WTC11 (cell line): ENCODE measurements at regions not wholly inside any gene's neighbourhood (a gene's known extent, or its start where the extent isn't known, plus 50 kb on each side); places are given as distances from the start of the nearest gene placed in this dataset.

Experiments used
- ATAC-seq: fragments of 200-7000 bp; cut with Tn5 transposase; 2 replicates; pipeline ENCODE4 v1.10.0; 2021; ENCODE audit warnings: mild to moderate bottlenecking, moderate library complexity
- CTCF ChIA-PET: fragments of 300-600 bp; sonication (Branson Sonifier 250); formaldehyde crosslinking; loops from one replicate; lab custom pipeline; 2021; ENCODE audit warnings: antibody characterized with exemption; lab: Charles Lee
- POLR2A ChIA-PET: fragments of 350-600 bp; sonication (Branson Sonifier 250); formaldehyde crosslinking; loops from one replicate; lab custom pipeline; 2021; ENCODE audit warnings: antibody characterized with exemption; lab: Charles Lee
- DNase-seq: peaks from one replicate; pipeline ENCODE4 v3.0.0; 2021; ENCODE audit warnings: low spot score
- H3K27ac Mint-ChIP-seq: 2 replicates; pipeline ENCODE4 v1.8.0; 2021; ENCODE audit warnings: mixed read lengths
- H3K27me3 Mint-ChIP-seq: 2 replicates; pipeline ENCODE4 v1.8.0; 2021; ENCODE audit warnings: low read depth, mild to moderate bottlenecking, moderate library complexity, mixed read lengths
- H3K36me3 Mint-ChIP-seq: 2 replicates; pipeline ENCODE4 v1.8.0; 2021; ENCODE audit warnings: mixed read lengths
- H3K4me1 Mint-ChIP-seq: 2 replicates; pipeline ENCODE4 v1.8.0; 2022; ENCODE audit warnings: mixed read lengths
- H3K4me3 Mint-ChIP-seq: 2 replicates; pipeline ENCODE4 v1.8.0; 2021; ENCODE audit warnings: mild to moderate bottlenecking, moderate library complexity, mixed read lengths
- H3K9me3 Mint-ChIP-seq: 2 replicates; pipeline ENCODE4 v1.8.0; 2021; ENCODE audit warnings: mixed read lengths
- CBFB ChIP-seq: sonication (generic); formaldehyde crosslinking; IDR thresholded peaks from 2 replicates; pipeline ENCODE4 v1.8.1; 2022; ENCODE audit warnings: mild to moderate bottlenecking, low read depth, missing genetic modification reagents
- EMX1 ChIP-seq: fragments of 250-450 bp; sonication (Bioruptor Pico); IDR thresholded peaks from 2 replicates; pipeline ENCODE4 v1.8.0; 2021; ENCODE audit warnings: mild to moderate bottlenecking
- ESRRA ChIP-seq: sonication (generic); formaldehyde crosslinking; IDR thresholded peaks from 2 replicates; pipeline ENCODE4 v1.8.1; 2022; ENCODE audit warnings: mild to moderate bottlenecking, missing genetic modification reagents, borderline replicate concordance
- FOXK1 ChIP-seq: sonication (generic); formaldehyde crosslinking; IDR thresholded peaks from 2 replicates; pipeline ENCODE4 v1.8.0; 2022; ENCODE audit warnings: mild to moderate bottlenecking, moderate library complexity, missing genetic modification reagents
- IRF2 ChIP-seq: sonication (generic); formaldehyde crosslinking; IDR thresholded peaks from 2 replicates; pipeline ENCODE4 v1.8.0; 2022; ENCODE audit warnings: low read depth, missing genetic modification reagents, borderline replicate concordance
- JAZF1 ChIP-seq: fragments of 250-450 bp; sonication (Bioruptor Pico); IDR thresholded peaks from 2 replicates; pipeline ENCODE4 v1.9.0; 2021; ENCODE audit warnings: moderate library complexity, mild to moderate bottlenecking, inconsistent platforms
- MYBL2 ChIP-seq: sonication (generic); formaldehyde crosslinking; IDR thresholded peaks from 2 replicates; pipeline ENCODE4 v1.8.1; 2023; ENCODE audit warnings: mild to moderate bottlenecking, moderate library complexity, missing genetic modification reagents
- RORB ChIP-seq: fragments of 250-450 bp; sonication (Bioruptor Pico); IDR thresholded peaks from 2 replicates; pipeline ENCODE4 v1.9.0; 2021; ENCODE audit warnings: mild to moderate bottlenecking
- SMAD3 ChIP-seq: sonication (generic); formaldehyde crosslinking; IDR thresholded peaks from 2 replicates; pipeline ENCODE4 v1.8.0; 2022; ENCODE audit warnings: missing genetic modification reagents, mild to moderate bottlenecking, borderline replicate concordance
- SMAD4 ChIP-seq: sonication (generic); formaldehyde crosslinking; IDR thresholded peaks from 2 replicates; pipeline ENCODE4 v1.8.0; 2022; ENCODE audit warnings: mild to moderate bottlenecking, missing genetic modification reagents
- TCF7 ChIP-seq: sonication (generic); formaldehyde crosslinking; IDR thresholded peaks from 2 replicates; pipeline ENCODE4 v1.8.0; 2022; ENCODE audit warnings: mild to moderate bottlenecking, low read depth, missing genetic modification reagents, moderate library complexity
- TF ChIP-seq, protein P1 (sequence below): sonication (generic); formaldehyde crosslinking; IDR thresholded peaks from 2 replicates; pipeline ENCODE4 v1.8.1; 2023; ENCODE audit warnings: mild to moderate bottlenecking, missing genetic modification reagents
- TF ChIP-seq, protein P2 (sequence below): sonication (generic); formaldehyde crosslinking; IDR thresholded peaks from 2 replicates; pipeline ENCODE4 v1.8.1; 2023; ENCODE audit warnings: mild to moderate bottlenecking, missing genetic modification reagents
- TF ChIP-seq, protein P3 (sequence below): sonication (generic); formaldehyde crosslinking; IDR thresholded peaks from 2 replicates; pipeline ENCODE4 v1.8.1; 2023; ENCODE audit warnings: mild to moderate bottlenecking, missing genetic modification reagents, borderline replicate concordance
- TF ChIP-seq, protein P4 (sequence below): fragments of 250-450 bp; sonication (Bioruptor Pico); IDR thresholded peaks from 2 replicates; pipeline ENCODE4 v1.9.0; 2021; ENCODE audit warnings: mild to moderate bottlenecking, borderline replicate concordance
- TF ChIP-seq, protein P5 (sequence below): sonication (generic); formaldehyde crosslinking; IDR thresholded peaks from 2 replicates; pipeline ENCODE4 v1.8.1; 2023; ENCODE audit warnings: mild to moderate bottlenecking, missing genetic modification reagents, moderate library complexity
- TF ChIP-seq, protein P6 (sequence below): fragments of 200-600 bp; IDR thresholded peaks from 2 replicates; pipeline ENCODE4 v1.8.0; 2022; ENCODE audit warnings: antibody characterized with exemption
- TF ChIP-seq, protein P7 (sequence below): sonication (generic); formaldehyde crosslinking; IDR thresholded peaks from 2 replicates; pipeline ENCODE4 v1.8.0; 2022; ENCODE audit warnings: mild to moderate bottlenecking, missing genetic modification reagents

DNA sequence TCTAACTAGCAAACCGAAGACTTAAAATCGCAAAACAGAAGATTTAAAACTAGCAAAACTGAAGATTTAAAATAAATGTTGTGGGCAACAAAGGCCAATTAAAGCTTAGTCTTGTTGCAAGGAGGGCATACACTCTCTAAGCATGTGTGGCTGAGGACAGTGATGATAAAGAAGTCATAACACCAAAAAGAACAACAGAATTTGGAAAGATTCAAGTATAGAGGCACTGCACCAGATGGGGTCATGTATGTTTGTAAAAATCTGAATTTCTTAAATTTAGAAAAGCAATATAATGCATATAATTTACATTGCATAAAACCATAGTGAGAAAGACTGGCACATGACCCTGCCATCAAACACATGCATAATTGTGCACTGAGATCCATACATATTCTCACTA is 743.8 kb downstream of the TAF11L14 start:
- ChIA-PET POLR2A (no interaction called here), CTCF (no interaction called here)
- no peaks in the 10 kb centered on the region for H3K36me3 Mint-ChIP-seq
- no peak for ATAC-seq
- DNase-seq, result no peak
- H3K27me3 Mint-ChIP-seq, result no peaks in the 10 kb centered on the region
- no peaks in the 10 kb centered on the region for H3K4me1 Mint-ChIP-seq
- no peaks in the 10 kb centered on the region for H3K9me3 Mint-ChIP-seq
- no peak overlapping the region for H3K4me3 Mint-ChIP-seq
- H3K27ac Mint-ChIP-seq, result no peak overlapping the region
- no peak for TF ChIP-seq ESRRA (CRISPR knock-in tag)
- TF ChIP-seq JAZF1 (CRISPR knock-in tag), result no peak
- no peak for TF ChIP-seq SMAD3
- TF ChIP-seq RORB (CRISPR knock-in tag), result no peak
- TF ChIP-seq EMX1 (CRISPR knock-in tag), result no peak
- TF ChIP-seq, protein P1, sequence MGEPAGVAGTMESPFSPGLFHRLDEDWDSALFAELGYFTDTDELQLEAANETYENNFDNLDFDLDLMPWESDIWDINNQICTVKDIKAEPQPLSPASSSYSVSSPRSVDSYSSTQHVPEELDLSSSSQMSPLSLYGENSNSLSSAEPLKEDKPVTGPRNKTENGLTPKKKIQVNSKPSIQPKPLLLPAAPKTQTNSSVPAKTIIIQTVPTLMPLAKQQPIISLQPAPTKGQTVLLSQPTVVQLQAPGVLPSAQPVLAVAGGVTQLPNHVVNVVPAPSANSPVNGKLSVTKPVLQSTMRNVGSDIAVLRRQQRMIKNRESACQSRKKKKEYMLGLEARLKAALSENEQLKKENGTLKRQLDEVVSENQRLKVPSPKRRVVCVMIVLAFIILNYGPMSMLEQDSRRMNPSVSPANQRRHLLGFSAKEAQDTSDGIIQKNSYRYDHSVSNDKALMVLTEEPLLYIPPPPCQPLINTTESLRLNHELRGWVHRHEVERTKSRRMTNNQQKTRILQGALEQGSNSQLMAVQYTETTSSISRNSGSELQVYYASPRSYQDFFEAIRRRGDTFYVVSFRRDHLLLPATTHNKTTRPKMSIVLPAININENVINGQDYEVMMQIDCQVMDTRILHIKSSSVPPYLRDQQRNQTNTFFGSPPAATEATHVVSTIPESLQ (CRISPR knock-in tag), result no peak
- no peak for TF ChIP-seq SMAD4
- TF ChIP-seq, protein P2, sequence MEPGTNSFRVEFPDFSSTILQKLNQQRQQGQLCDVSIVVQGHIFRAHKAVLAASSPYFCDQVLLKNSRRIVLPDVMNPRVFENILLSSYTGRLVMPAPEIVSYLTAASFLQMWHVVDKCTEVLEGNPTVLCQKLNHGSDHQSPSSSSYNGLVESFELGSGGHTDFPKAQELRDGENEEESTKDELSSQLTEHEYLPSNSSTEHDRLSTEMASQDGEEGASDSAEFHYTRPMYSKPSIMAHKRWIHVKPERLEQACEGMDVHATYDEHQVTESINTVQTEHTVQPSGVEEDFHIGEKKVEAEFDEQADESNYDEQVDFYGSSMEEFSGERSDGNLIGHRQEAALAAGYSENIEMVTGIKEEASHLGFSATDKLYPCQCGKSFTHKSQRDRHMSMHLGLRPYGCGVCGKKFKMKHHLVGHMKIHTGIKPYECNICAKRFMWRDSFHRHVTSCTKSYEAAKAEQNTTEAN (CRISPR knock-in tag), result no peak
- no peak for TF ChIP-seq CBFB (CRISPR knock-in tag)
- no peak for TF ChIP-seq MYBL2 (CRISPR knock-in tag)
- TF ChIP-seq, protein P3, sequence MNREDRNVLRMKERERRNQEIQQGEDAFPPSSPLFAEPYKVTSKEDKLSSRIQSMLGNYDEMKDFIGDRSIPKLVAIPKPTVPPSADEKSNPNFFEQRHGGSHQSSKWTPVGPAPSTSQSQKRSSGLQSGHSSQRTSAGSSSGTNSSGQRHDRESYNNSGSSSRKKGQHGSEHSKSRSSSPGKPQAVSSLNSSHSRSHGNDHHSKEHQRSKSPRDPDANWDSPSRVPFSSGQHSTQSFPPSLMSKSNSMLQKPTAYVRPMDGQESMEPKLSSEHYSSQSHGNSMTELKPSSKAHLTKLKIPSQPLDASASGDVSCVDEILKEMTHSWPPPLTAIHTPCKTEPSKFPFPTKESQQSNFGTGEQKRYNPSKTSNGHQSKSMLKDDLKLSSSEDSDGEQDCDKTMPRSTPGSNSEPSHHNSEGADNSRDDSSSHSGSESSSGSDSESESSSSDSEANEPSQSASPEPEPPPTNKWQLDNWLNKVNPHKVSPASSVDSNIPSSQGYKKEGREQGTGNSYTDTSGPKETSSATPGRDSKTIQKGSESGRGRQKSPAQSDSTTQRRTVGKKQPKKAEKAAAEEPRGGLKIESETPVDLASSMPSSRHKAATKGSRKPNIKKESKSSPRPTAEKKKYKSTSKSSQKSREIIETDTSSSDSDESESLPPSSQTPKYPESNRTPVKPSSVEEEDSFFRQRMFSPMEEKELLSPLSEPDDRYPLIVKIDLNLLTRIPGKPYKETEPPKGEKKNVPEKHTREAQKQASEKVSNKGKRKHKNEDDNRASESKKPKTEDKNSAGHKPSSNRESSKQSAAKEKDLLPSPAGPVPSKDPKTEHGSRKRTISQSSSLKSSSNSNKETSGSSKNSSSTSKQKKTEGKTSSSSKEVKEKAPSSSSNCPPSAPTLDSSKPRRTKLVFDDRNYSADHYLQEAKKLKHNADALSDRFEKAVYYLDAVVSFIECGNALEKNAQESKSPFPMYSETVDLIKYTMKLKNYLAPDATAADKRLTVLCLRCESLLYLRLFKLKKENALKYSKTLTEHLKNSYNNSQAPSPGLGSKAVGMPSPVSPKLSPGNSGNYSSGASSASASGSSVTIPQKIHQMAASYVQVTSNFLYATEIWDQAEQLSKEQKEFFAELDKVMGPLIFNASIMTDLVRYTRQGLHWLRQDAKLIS (CRISPR knock-in tag), result no peak
- no peak for TF ChIP-seq TCF7 (CRISPR knock-in tag)
- TF ChIP-seq, protein P4, sequence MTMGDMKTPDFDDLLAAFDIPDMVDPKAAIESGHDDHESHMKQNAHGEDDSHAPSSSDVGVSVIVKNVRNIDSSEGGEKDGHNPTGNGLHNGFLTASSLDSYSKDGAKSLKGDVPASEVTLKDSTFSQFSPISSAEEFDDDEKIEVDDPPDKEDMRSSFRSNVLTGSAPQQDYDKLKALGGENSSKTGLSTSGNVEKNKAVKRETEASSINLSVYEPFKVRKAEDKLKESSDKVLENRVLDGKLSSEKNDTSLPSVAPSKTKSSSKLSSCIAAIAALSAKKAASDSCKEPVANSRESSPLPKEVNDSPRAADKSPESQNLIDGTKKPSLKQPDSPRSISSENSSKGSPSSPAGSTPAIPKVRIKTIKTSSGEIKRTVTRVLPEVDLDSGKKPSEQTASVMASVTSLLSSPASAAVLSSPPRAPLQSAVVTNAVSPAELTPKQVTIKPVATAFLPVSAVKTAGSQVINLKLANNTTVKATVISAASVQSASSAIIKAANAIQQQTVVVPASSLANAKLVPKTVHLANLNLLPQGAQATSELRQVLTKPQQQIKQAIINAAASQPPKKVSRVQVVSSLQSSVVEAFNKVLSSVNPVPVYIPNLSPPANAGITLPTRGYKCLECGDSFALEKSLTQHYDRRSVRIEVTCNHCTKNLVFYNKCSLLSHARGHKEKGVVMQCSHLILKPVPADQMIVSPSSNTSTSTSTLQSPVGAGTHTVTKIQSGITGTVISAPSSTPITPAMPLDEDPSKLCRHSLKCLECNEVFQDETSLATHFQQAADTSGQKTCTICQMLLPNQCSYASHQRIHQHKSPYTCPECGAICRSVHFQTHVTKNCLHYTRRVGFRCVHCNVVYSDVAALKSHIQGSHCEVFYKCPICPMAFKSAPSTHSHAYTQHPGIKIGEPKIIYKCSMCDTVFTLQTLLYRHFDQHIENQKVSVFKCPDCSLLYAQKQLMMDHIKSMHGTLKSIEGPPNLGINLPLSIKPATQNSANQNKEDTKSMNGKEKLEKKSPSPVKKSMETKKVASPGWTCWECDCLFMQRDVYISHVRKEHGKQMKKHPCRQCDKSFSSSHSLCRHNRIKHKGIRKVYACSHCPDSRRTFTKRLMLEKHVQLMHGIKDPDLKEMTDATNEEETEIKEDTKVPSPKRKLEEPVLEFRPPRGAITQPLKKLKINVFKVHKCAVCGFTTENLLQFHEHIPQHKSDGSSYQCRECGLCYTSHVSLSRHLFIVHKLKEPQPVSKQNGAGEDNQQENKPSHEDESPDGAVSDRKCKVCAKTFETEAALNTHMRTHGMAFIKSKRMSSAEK, result no peak
- no peak for TF ChIP-seq IRF2 (CRISPR knock-in tag)
- no peak for TF ChIP-seq FOXK1
- TF ChIP-seq, protein P5, sequence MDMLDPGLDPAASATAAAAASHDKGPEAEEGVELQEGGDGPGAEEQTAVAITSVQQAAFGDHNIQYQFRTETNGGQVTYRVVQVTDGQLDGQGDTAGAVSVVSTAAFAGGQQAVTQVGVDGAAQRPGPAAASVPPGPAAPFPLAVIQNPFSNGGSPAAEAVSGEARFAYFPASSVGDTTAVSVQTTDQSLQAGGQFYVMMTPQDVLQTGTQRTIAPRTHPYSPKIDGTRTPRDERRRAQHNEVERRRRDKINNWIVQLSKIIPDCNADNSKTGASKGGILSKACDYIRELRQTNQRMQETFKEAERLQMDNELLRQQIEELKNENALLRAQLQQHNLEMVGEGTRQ (CRISPR knock-in tag), result no peak
- TF ChIP-seq, protein P6, sequence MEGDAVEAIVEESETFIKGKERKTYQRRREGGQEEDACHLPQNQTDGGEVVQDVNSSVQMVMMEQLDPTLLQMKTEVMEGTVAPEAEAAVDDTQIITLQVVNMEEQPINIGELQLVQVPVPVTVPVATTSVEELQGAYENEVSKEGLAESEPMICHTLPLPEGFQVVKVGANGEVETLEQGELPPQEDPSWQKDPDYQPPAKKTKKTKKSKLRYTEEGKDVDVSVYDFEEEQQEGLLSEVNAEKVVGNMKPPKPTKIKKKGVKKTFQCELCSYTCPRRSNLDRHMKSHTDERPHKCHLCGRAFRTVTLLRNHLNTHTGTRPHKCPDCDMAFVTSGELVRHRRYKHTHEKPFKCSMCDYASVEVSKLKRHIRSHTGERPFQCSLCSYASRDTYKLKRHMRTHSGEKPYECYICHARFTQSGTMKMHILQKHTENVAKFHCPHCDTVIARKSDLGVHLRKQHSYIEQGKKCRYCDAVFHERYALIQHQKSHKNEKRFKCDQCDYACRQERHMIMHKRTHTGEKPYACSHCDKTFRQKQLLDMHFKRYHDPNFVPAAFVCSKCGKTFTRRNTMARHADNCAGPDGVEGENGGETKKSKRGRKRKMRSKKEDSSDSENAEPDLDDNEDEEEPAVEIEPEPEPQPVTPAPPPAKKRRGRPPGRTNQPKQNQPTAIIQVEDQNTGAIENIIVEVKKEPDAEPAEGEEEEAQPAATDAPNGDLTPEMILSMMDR, result no peak
- TF ChIP-seq, protein P7, sequence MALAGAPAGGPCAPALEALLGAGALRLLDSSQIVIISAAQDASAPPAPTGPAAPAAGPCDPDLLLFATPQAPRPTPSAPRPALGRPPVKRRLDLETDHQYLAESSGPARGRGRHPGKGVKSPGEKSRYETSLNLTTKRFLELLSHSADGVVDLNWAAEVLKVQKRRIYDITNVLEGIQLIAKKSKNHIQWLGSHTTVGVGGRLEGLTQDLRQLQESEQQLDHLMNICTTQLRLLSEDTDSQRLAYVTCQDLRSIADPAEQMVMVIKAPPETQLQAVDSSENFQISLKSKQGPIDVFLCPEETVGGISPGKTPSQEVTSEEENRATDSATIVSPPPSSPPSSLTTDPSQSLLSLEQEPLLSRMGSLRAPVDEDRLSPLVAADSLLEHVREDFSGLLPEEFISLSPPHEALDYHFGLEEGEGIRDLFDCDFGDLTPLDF, result no peak
